Left lung (tissue), 4 donors: ENCODE measurements at regions not wholly inside any gene's neighbourhood (a gene's known extent, or its start where the extent isn't known, plus 50 kb on each side); places are given as distances from the start of the nearest gene placed in this dataset.

Experiments
- ATAC-seq: fragments of 200-7000 bp; cut with Tn5 transposase; one replicate; pipeline ENCODE4 v1.9.1; 2020; ENCODE audit warnings: moderate library complexity
- DNase-seq, 4 donors: peaks; one replicate each; pipeline ENCODE4 v3.0.0-alpha.2; 2013 to 2020
- H3K27ac ChIP-seq, 2 donors: fragments of 200-600 bp; sonication (generic) in 1 of 2; one replicate each; pipeline versions ENCODE4 v1.5.0 to v1.8.0; 2020 to 2021
- H3K27me3 ChIP-seq, 2 donors: fragments of 200-600 bp; sonication (generic) in 1 of 2; one replicate each; pipeline versions ENCODE4 v1.5.0 to v1.8.0; 2020 to 2021
- H3K36me3 ChIP-seq, 2 donors: fragments of 200-600 bp; sonication (generic) in 1 of 2; one replicate each; pipeline versions ENCODE4 v1.5.0 to v1.8.0; 2020 to 2021
- H3K4me1 ChIP-seq, 2 donors: fragments of 200-600 bp; one replicate each; pipeline ENCODE4 v1.8.0; 2021
- H3K4me3 ChIP-seq, 2 donors: fragments of 200-600 bp; sonication (generic) in 1 of 2; one replicate each; pipeline versions ENCODE4 v1.5.0 to v1.8.0; 2020 to 2021; ENCODE audit warnings: mild to moderate bottlenecking in 1 of 2
- H3K9me3 ChIP-seq, 2 donors: fragments of 200-600 bp; sonication (generic) in 1 of 2; one replicate each; pipeline versions ENCODE4 v1.5.0 to v1.8.0; 2020 to 2021
- CTCF ChIP-seq, 2 donors: fragments of 200-600 bp; sonication (generic) in 1 of 2; IDR thresholded peaks; one replicate each; pipeline versions ENCODE4 v1.5.0 to v1.8.0; 2021; ENCODE audit warnings: antibody characterized with exemption in 2 of 2
- intact Hi-C, 2 donors: fragments of 100-400 bp; cut with DNase I; formaldehyde crosslinking; loops; one replicate each; pipeline versions ENCODE4 v1.11.2 to v1.14.2; 2022
- donor health status: DM: no; HTN: yes; CAD: no.
- donor health status: DM: no; HTN: no; CAD: no.

- ATAC-seq (no peak), DNase-seq (no peak)
- no peak overlapping the region for H3K27ac ChIP-seq
- no peak overlapping the region for H3K4me3 ChIP-seq
- H3K36me3 ChIP-seq: no peaks in the 10 kb centered on the region
- H3K27me3 ChIP-seq: no peaks in the 10 kb centered on the region
- TF ChIP-seq CTCF (IDR thresholded peaks at IDR 0.05): no peak
- H3K4me1 ChIP-seq: no peaks in the 10 kb centered on the region
- intact Hi-C loops: no loop called here
- no peaks in the 10 kb centered on the region for H3K9me3 ChIP-seq
Measured at GRCh38 chr7:88387368-88387767, 80.7 kb upstream of the STEAP4 start.

GRCh38 chr7:88386665-88387156 lies 80.0 kb upstream of the STEAP4 start:
- no peak overlapping the region for H3K27ac ChIP-seq
- DNase-seq (no peak), ATAC-seq (no peak)
- no peak for TF ChIP-seq CTCF (IDR thresholded peaks at IDR 0.05)
- H3K36me3 ChIP-seq: no peaks in the 10 kb centered on the region
- intact Hi-C loops: no loop called here
- H3K4me1 ChIP-seq: no peaks in the 10 kb centered on the region
- H3K9me3 ChIP-seq: peaks cover 0 to 3% of the 10 kb centered on the region in 2 donors
- H3K27me3 ChIP-seq: no peaks in the 10 kb centered on the region
- no peak overlapping the region for H3K4me3 ChIP-seq

GRCh38 chr7:88377434-88377833 lies 70.7 kb upstream of the STEAP4 start:
- intact Hi-C loops: no loop called here

GRCh38 chr7:88368686-88369085 lies 62.0 kb upstream of the STEAP4 start:
- intact Hi-C loops: no loop called here
- no peak for DNase-seq
- ATAC-seq: no peak

More at GRCh38 chr7:88377434-88377833, 70.7 kb upstream of the STEAP4 start:
- no peak for TF ChIP-seq CTCF (IDR thresholded peaks at IDR 0.05)
- Histone ChIP-seq H3K4me1 (no peaks in the 10 kb centered on the region), H3K36me3 (no peaks in the 10 kb centered on the region), H3K27ac (no peak overlapping the region), H3K9me3 (peaks cover 0 to 7% of the 10 kb centered on the region in 2 donors), H3K27me3 (no peaks in the 10 kb centered on the region), H3K4me3 (no peak overlapping the region)
- DNase-seq (no peak), ATAC-seq (no peak)

GRCh38 chr7:88366845-88367244 lies 60.2 kb upstream of the STEAP4 start:
- H3K27ac ChIP-seq: no peak overlapping the region
- ATAC-seq: no peak
- H3K4me3 ChIP-seq: no peak overlapping the region
- DNase-seq: no peak
- H3K27me3 ChIP-seq: no peaks in the 10 kb centered on the region
- no peak for TF ChIP-seq CTCF (IDR thresholded peaks at IDR 0.05)
- no peaks in the 10 kb centered on the region for H3K4me1 ChIP-seq
- intact Hi-C loops: no loop called here
- no peaks in the 10 kb centered on the region for H3K36me3 ChIP-seq
- peaks cover 0 to 4% of the 10 kb centered on the region in 2 donors for H3K9me3 ChIP-seq

More at GRCh38 chr7:88368686-88369085, 62.0 kb upstream of the STEAP4 start:
- TF ChIP-seq CTCF (IDR thresholded peaks at IDR 0.05): no peak
- no peak overlapping the region for H3K4me3 ChIP-seq
- no peaks in the 10 kb centered on the region for H3K27me3 ChIP-seq
- H3K27ac ChIP-seq: no peak overlapping the region
- no peaks in the 10 kb centered on the region for H3K36me3 ChIP-seq
- H3K9me3 ChIP-seq: peaks cover 0 to 4% of the 10 kb centered on the region in 2 donors
- H3K4me1 ChIP-seq: no peaks in the 10 kb centered on the region
